ENCODE measurements at regions not wholly inside any gene's neighbourhood (a gene's known extent, or its start where the extent isn't known, plus 50 kb on each side); places are given as distances from the start of the nearest gene placed in this dataset.

GRCh38 chr2:228613133-228613850 is 431.8 kb upstream of the SPHKAP start:
- Histone ChIP-seq H3K9me3 (replicated peaks; ENCODE audit: control insufficient read depth, insufficient read depth, low read length) (peaks cover 2% of the 10 kb centered on the region), H3K4me3 (replicated peaks in 1 of 3; ENCODE audit: insufficient read depth in 1 of 3, low read depth in 1 of 3, low read length in 3 of 3) (no peak overlapping the region), H3K36me3 (ENCODE audit: control insufficient read depth in 2 of 2, extremely low read depth in 1 of 2, insufficient read depth in 2 of 2, low read length in 2 of 2) (no peaks in the 10 kb centered on the region), H3K9me1 (replicated peaks; ENCODE audit: control insufficient read depth, extremely low read depth, insufficient read depth, low read length) (no peaks in the 10 kb centered on the region), H3K4me2 (ENCODE audit: insufficient read depth, low read length) (no peak overlapping the region), H3K27ac (ENCODE audit: insufficient read depth, low read depth, low read length) (no peak overlapping the region), H3K79me2 (ENCODE audit: control insufficient read depth, insufficient read depth, low read length) (no peaks in the 10 kb centered on the region), H3K9ac (replicated peaks; ENCODE audit: extremely low read depth, insufficient read depth, low read length) (no peak overlapping the region), H4K20me1 (replicated peaks; ENCODE audit: control insufficient read depth, extremely low read depth, insufficient read depth, low read length) (no peaks in the 10 kb centered on the region), H3K27me3 (ENCODE audit: control insufficient read depth in 2 of 2, insufficient read depth in 2 of 2, low read length in 2 of 2) (no peaks in the 10 kb centered on the region), H2AFZ (ENCODE audit: low read depth, low read length) (no peak overlapping the region), H3K4me1 (ENCODE audit: control insufficient read depth, extremely low read depth, insufficient read depth, low read length) (no peaks in the 10 kb centered on the region)
- DNase-seq (ENCODE audit: low read depth, low spot score) (no peak), FAIRE-seq (no peak)
- BruUV-seq (replicated peaks) = no TSS peak
- TF ChIP-seq JUN (IDR thresholded peaks at IDR 0.05; ENCODE audit: borderline replicate concordance, insufficient read depth, insufficient read length, low read depth) (no peak), POLR2AphosphoS5 (IDR thresholded peaks at IDR 0.05; ENCODE audit: insufficient read depth, low read depth, low read length) (no peak), CTCF (IDR thresholded peaks at IDR 0.05; ENCODE audit: extremely low read depth in 1 of 2, insufficient read depth in 1 of 2, low read depth in 1 of 2, low read length in 2 of 2) (no peak), GATA2 (IDR thresholded peaks at IDR 0.05; ENCODE audit: insufficient read depth, insufficient read length, low read depth, low read length) (no peak), FOS (IDR thresholded peaks at IDR 0.05; ENCODE audit: borderline replicate concordance, insufficient read depth, low read length) (no peak), EZH2 (IDR thresholded peaks at IDR 0.05; ENCODE audit: borderline replicate concordance, low read depth, low read length, severe bottlenecking) (no peak), MYC (IDR thresholded peaks at IDR 0.05; ENCODE audit: low read depth, low read length) (no peak), MAX (IDR thresholded peaks at IDR 0.05; ENCODE audit: insufficient read depth, insufficient read length) (no peak), POLR2A (IDR thresholded peaks at IDR 0.05; ENCODE audit: low read depth, low read length) (no peak)
- POLR2A ChIA-PET = no interaction called here
- intact Hi-C loops (cut with micrococcal nuclease) (no loop called here), dilution Hi-C loops (cut with MboI; ENCODE audit: extremely low pct_ligation_motif_present, low sequenced_read_pairs) (no loop called here)
- CTCF ChIA-PET = no interaction called here

All from endothelial cell of umbilical vein (primary cell).